GM23338 (cell line): ENCODE measurements at regions not wholly inside any gene's neighbourhood (a gene's known extent, or its start where the extent isn't known, plus 50 kb on each side); places are given as distances from the start of the nearest gene placed in this dataset.

Source experiments
- ATAC-seq: fragments of 200-7000 bp; cut with Tn5 transposase; 3 replicates; pipeline ENCODE4 v1.9.1; 2020
- DNase-seq: peaks from one replicate; pipeline ENCODE4 v3.0.0-alpha.2; 2015; ENCODE audit warnings: low spot score
- H2AFZ ChIP-seq: fragments of 200-600 bp; sonication (generic); 2 replicates; pipeline ENCODE4 v1.8.0; 2016; ENCODE audit warnings: antibody characterized with exemption, mild to moderate bottlenecking, moderate library complexity
- H3F3A ChIP-seq: fragments of 200-600 bp; sonication (generic); replicated peaks from 2 replicates; pipeline ENCODE4 v1.8.0; 2017; ENCODE audit warnings: antibody characterized with exemption, mixed run types, low read depth
- H3K27ac ChIP-seq: fragments of 200-600 bp; sonication (generic); 2 replicates; pipeline ENCODE4 v1.6.1; 2016; ENCODE audit warnings: low read depth
- H3K27me3 ChIP-seq: fragments of 200-600 bp; sonication (generic); 2 replicates; pipeline ENCODE4 v1.8.0; 2016; ENCODE audit warnings: mild to moderate bottlenecking, mixed run types, moderate library complexity; ENCODE audit not compliant: insufficient read depth
- H3K36me3 ChIP-seq: fragments of 200-600 bp; sonication (generic); 2 replicates; pipeline ENCODE4 v1.8.0; 2016; ENCODE audit warnings: mild to moderate bottlenecking; ENCODE audit not compliant: insufficient read depth
- H3K4me1 ChIP-seq: fragments of 200-600 bp; sonication (generic); 2 replicates; pipeline ENCODE4 v1.8.0; 2016; ENCODE audit warnings: mild to moderate bottlenecking, moderate library complexity; ENCODE audit not compliant: insufficient read depth
- H3K4me2 ChIP-seq: fragments of 200-600 bp; sonication (generic); 2 replicates; pipeline ENCODE4 v1.7.1; 2017; ENCODE audit warnings: mixed run types
- H3K4me3 ChIP-seq: fragments of 200-600 bp; sonication (generic); 2 replicates; pipeline ENCODE4 v1.6.1; 2016; ENCODE audit warnings: mixed run types
- H3K79me2 ChIP-seq: fragments of 200-600 bp; sonication (generic); replicated peaks from 2 replicates; pipeline ENCODE4 v1.8.0; 2017; ENCODE audit warnings: mild to moderate bottlenecking; ENCODE audit not compliant: insufficient read depth
- H3K9me2 ChIP-seq: fragments of 200-600 bp; sonication (generic); 2 replicates; pipeline ENCODE4 v1.8.0; 2017; ENCODE audit not compliant: insufficient read depth
- H4K20me1 ChIP-seq: fragments of 200-600 bp; sonication (generic); replicated peaks from 2 replicates; pipeline ENCODE4 v1.8.0; 2017; ENCODE audit warnings: mild to moderate bottlenecking; ENCODE audit not compliant: insufficient read depth
- H3K27ac Mint-ChIP-seq: 2 replicates; pipeline ENCODE4 v1.8.0; 2020; ENCODE audit warnings: inconsistent platforms, mild to moderate bottlenecking, moderate library complexity, mixed read lengths
- H3K27me3 Mint-ChIP-seq: 3 replicates; pipeline ENCODE4 v1.8.0; 2022; ENCODE audit warnings: low read depth, mild to moderate bottlenecking, moderate library complexity, mixed read lengths, inconsistent platforms; ENCODE audit not compliant: insufficient read depth, poor library complexity
- H3K36me3 Mint-ChIP-seq: 3 replicates; pipeline ENCODE4 v1.8.0; 2021; ENCODE audit warnings: low read depth, mild to moderate bottlenecking, inconsistent platforms, moderate library complexity, mixed read lengths
- H3K4me1 Mint-ChIP-seq: 3 replicates; pipeline ENCODE4 v1.8.0; 2020; ENCODE audit warnings: mild to moderate bottlenecking, inconsistent platforms, mixed read lengths
- H3K4me3 Mint-ChIP-seq: 3 replicates; pipeline ENCODE4 v1.8.0; 2021; ENCODE audit warnings: moderate library complexity, mild to moderate bottlenecking, inconsistent platforms, mixed read lengths
- H3K9me3 Mint-ChIP-seq: 3 replicates; pipeline ENCODE4 v1.8.0; 2020; ENCODE audit warnings: moderate library complexity, mild to moderate bottlenecking, inconsistent platforms, mixed read lengths
- CREB1 ChIP-seq: fragments of 250-450 bp; sonication (Bioruptor Pico); IDR thresholded peaks from 2 replicates; pipeline ENCODE4 v1.5.0; 2020; ENCODE audit warnings: low read depth, mild to moderate bottlenecking, moderate library complexity
- EZH2 ChIP-seq: fragments of 200-600 bp; sonication (generic); IDR thresholded peaks from one replicate; pipeline ENCODE4 v1.8.0; 2017; ENCODE audit warnings: antibody characterized with exemption, mild to moderate bottlenecking, low read depth; ENCODE audit not compliant: unreplicated experiment
- EZH2phosphoT487 ChIP-seq: fragments of 200-600 bp; sonication (generic); IDR thresholded peaks from one replicate; pipeline ENCODE4 v1.8.1; 2018; ENCODE audit warnings: antibody characterized with exemption; ENCODE audit not compliant: unreplicated experiment
- JUNB ChIP-seq: IDR thresholded peaks from one replicate; pipeline ENCODE4 v1.6.1; 2016; ENCODE audit warnings: antibody characterized with exemption; ENCODE audit not compliant: unreplicated experiment
- NANOG ChIP-seq: IDR thresholded peaks from 2 replicates; pipeline ENCODE4 v1.6.1; 2016; ENCODE audit warnings: antibody characterized with exemption, borderline replicate concordance
- POLR2AphosphoS5 ChIP-seq: IDR thresholded peaks from 2 replicates; pipeline ENCODE4 v1.6.1; 2016; ENCODE audit warnings: antibody characterized with exemption, low read depth
- STAT1 ChIP-seq: IDR thresholded peaks from one replicate; pipeline ENCODE4 v1.6.1; 2016; ENCODE audit warnings: antibody characterized with exemption; ENCODE audit not compliant: unreplicated experiment
- ZNF114 ChIP-seq: fragments of 250-450 bp; sonication (Bioruptor Pico); IDR thresholded peaks from 2 replicates; pipeline ENCODE4 v1.5.0; 2020; ENCODE audit warnings: mild to moderate bottlenecking, moderate library complexity
- ZNF331 ChIP-seq: fragments of 250-450 bp; sonication (Bioruptor Pico); IDR thresholded peaks from 2 replicates; pipeline ENCODE4 v1.5.0; 2020; ENCODE audit warnings: low read depth, mild to moderate bottlenecking, moderate library complexity
- TF ChIP-seq, protein P1 (sequence below): IDR thresholded peaks from one replicate; pipeline ENCODE4 v1.6.1; 2018; ENCODE audit warnings: antibody characterized with exemption; ENCODE audit not compliant: unreplicated experiment
- TF ChIP-seq, protein P2 (sequence below), 2 experiments: fragments of 200-600 bp in 1 of 2; sonication (generic) in 1 of 2; conservative IDR thresholded peaks; 2 replicates each; pipeline versions ENCODE4 v1.5.1 to v1.6.1; 2016 to 2017; ENCODE audit warnings: antibody characterized with exemption in 2 of 2, low read depth in 2 of 2, mild to moderate bottlenecking in 2 of 2, moderate library complexity in 1 of 2
- TF ChIP-seq, protein P3 (sequence below): IDR thresholded peaks from 2 replicates; pipeline ENCODE4 v1.6.1; 2016; ENCODE audit warnings: antibody characterized with exemption
- TF ChIP-seq, protein P4 (sequence below): fragments of 250-450 bp; sonication (Bioruptor Pico); IDR thresholded peaks from 2 replicates; pipeline ENCODE4 v1.5.0; 2020; ENCODE audit warnings: mild to moderate bottlenecking, moderate library complexity

DNA sequence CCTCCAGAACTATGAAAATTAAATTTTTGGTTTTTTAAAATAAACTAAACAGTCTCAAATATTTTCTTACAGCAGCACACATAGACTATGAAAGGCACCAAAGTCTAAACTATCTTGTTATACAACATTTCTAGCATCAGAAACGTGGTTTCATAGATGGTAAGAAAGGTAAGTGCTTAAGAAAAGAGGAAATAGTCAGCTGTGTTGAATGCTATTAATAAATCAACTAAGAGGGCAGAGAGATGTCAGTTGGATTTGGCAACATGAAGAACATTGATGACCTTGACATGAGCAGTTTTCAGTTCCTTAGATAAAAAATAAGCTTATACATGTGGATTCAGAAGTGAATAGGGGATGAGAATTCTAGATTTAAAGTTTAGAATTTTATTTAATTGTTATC, 113.6 kb downstream of the RFX6 start:
- Histone ChIP-seq H3K4me2 (no peak overlapping the region), H3F3A (no peaks in the 10 kb centered on the region), H3K9me2 (no peaks in the 10 kb centered on the region), H3K4me1 (no peaks in the 10 kb centered on the region), H3K27ac (no peak overlapping the region), H3K36me3 (no peaks in the 10 kb centered on the region), H3K4me3 (no peak overlapping the region), H3K27me3 (no peaks in the 10 kb centered on the region), H4K20me1 (no peaks in the 10 kb centered on the region), H3K79me2 (no peaks in the 10 kb centered on the region), H2AFZ (no peak overlapping the region)
- no peaks in the 10 kb centered on the region for H3K36me3 Mint-ChIP-seq
- no peaks in the 10 kb centered on the region for H3K4me1 Mint-ChIP-seq
- H3K27ac Mint-ChIP-seq, result no peak overlapping the region
- ATAC-seq (no peak), DNase-seq (no peak)
- H3K27me3 Mint-ChIP-seq, result no peaks in the 10 kb centered on the region
- TF ChIP-seq, protein P1, sequence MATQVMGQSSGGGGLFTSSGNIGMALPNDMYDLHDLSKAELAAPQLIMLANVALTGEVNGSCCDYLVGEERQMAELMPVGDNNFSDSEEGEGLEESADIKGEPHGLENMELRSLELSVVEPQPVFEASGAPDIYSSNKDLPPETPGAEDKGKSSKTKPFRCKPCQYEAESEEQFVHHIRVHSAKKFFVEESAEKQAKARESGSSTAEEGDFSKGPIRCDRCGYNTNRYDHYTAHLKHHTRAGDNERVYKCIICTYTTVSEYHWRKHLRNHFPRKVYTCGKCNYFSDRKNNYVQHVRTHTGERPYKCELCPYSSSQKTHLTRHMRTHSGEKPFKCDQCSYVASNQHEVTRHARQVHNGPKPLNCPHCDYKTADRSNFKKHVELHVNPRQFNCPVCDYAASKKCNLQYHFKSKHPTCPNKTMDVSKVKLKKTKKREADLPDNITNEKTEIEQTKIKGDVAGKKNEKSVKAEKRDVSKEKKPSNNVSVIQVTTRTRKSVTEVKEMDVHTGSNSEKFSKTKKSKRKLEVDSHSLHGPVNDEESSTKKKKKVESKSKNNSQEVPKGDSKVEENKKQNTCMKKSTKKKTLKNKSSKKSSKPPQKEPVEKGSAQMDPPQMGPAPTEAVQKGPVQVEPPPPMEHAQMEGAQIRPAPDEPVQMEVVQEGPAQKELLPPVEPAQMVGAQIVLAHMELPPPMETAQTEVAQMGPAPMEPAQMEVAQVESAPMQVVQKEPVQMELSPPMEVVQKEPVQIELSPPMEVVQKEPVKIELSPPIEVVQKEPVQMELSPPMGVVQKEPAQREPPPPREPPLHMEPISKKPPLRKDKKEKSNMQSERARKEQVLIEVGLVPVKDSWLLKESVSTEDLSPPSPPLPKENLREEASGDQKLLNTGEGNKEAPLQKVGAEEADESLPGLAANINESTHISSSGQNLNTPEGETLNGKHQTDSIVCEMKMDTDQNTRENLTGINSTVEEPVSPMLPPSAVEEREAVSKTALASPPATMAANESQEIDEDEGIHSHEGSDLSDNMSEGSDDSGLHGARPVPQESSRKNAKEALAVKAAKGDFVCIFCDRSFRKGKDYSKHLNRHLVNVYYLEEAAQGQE, result no peak
- TF ChIP-seq JUNB (no peak), CREB1 (no peak), ZNF114 (CRISPR knock-in tag) (no peak), EZH2phosphoT487 (no peak), EZH2 (no peak), STAT1 (no peak), POLR2AphosphoS5 (no peak), NANOG (no peak), ZNF331 (no peak)
- TF ChIP-seq, protein P2, sequence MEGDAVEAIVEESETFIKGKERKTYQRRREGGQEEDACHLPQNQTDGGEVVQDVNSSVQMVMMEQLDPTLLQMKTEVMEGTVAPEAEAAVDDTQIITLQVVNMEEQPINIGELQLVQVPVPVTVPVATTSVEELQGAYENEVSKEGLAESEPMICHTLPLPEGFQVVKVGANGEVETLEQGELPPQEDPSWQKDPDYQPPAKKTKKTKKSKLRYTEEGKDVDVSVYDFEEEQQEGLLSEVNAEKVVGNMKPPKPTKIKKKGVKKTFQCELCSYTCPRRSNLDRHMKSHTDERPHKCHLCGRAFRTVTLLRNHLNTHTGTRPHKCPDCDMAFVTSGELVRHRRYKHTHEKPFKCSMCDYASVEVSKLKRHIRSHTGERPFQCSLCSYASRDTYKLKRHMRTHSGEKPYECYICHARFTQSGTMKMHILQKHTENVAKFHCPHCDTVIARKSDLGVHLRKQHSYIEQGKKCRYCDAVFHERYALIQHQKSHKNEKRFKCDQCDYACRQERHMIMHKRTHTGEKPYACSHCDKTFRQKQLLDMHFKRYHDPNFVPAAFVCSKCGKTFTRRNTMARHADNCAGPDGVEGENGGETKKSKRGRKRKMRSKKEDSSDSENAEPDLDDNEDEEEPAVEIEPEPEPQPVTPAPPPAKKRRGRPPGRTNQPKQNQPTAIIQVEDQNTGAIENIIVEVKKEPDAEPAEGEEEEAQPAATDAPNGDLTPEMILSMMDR (conservative IDR thresholded peaks at IDR 0.05; ENCODE audit: low read depth in 2 of 2), result no peak
- TF ChIP-seq, protein P3, sequence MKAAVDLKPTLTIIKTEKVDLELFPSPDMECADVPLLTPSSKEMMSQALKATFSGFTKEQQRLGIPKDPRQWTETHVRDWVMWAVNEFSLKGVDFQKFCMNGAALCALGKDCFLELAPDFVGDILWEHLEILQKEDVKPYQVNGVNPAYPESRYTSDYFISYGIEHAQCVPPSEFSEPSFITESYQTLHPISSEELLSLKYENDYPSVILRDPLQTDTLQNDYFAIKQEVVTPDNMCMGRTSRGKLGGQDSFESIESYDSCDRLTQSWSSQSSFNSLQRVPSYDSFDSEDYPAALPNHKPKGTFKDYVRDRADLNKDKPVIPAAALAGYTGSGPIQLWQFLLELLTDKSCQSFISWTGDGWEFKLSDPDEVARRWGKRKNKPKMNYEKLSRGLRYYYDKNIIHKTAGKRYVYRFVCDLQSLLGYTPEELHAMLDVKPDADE, result no peak
- TF ChIP-seq, protein P4, sequence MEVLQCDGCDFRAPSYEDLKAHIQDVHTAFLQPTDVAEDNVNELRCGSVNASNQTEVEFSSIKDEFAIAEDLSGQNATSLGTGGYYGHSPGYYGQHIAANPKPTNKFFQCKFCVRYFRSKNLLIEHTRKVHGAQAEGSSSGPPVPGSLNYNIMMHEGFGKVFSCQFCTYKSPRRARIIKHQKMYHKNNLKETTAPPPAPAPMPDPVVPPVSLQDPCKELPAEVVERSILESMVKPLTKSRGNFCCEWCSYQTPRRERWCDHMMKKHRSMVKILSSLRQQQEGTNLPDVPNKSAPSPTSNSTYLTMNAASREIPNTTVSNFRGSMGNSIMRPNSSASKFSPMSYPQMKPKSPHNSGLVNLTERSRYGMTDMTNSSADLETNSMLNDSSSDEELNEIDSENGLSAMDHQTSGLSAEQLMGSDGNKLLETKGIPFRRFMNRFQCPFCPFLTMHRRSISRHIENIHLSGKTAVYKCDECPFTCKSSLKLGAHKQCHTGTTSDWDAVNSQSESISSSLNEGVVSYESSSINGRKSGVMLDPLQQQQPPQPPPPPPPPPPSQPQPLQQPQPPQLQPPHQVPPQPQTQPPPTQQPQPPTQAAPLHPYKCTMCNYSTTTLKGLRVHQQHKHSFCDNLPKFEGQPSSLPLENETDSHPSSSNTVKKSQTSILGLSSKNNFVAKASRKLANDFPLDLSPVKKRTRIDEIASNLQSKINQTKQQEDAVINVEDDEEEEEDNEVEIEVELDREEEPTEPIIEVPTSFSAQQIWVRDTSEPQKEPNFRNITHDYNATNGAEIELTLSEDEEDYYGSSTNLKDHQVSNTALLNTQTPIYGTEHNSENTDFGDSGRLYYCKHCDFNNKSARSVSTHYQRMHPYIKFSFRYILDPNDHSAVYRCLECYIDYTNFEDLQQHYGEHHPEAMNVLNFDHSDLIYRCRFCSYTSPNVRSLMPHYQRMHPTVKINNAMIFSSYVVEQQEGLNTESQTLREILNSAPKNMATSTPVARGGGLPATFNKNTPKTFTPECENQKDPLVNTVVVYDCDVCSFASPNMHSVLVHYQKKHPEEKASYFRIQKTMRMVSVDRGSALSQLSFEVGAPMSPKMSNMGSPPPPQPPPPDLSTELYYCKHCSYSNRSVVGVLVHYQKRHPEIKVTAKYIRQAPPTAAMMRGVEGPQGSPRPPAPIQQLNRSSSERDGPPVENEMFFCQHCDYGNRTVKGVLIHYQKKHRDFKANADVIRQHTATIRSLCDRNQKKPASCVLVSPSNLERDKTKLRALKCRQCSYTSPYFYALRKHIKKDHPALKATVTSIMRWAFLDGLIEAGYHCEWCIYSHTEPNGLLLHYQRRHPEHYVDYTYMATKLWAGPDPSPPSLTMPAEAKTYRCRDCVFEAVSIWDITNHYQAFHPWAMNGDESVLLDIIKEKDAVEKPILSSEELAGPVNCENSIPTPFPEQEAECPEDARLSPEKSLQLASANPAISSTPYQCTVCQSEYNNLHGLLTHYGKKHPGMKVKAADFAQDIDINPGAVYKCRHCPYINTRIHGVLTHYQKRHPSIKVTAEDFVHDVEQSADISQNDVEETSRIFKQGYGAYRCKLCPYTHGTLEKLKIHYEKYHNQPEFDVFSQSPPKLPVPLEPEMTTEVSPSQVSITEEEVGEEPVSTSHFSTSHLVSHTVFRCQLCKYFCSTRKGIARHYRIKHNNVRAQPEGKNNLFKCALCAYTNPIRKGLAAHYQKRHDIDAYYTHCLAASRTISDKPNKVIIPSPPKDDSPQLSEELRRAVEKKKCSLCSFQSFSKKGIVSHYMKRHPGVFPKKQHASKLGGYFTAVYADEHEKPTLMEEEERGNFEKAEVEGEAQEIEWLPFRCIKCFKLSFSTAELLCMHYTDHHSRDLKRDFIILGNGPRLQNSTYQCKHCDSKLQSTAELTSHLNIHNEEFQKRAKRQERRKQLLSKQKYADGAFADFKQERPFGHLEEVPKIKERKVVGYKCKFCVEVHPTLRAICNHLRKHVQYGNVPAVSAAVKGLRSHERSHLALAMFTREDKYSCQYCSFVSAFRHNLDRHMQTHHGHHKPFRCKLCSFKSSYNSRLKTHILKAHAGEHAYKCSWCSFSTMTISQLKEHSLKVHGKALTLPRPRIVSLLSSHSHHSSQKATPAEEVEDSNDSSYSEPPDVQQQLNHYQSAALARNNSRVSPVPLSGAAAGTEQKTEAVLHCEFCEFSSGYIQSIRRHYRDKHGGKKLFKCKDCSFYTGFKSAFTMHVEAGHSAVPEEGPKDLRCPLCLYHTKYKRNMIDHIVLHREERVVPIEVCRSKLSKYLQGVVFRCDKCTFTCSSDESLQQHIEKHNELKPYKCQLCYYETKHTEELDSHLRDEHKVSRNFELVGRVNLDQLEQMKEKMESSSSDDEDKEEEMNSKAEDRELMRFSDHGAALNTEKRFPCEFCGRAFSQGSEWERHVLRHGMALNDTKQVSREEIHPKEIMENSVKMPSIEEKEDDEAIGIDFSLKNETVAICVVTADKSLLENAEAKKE (CRISPR knock-in tag), result no peak
- H3K9me3 Mint-ChIP-seq, result no peaks in the 10 kb centered on the region
- no peak overlapping the region for H3K4me3 Mint-ChIP-seq
